ENCODE measurements at regions not wholly inside any gene's neighbourhood (a gene's known extent, or its start where the extent isn't known, plus 50 kb on each side); places are given as distances from the start of the nearest gene placed in this dataset.
"Not testable (repeated sequence)": the region's sequence is repeated elsewhere in the genome, so short reads cannot be mapped to it uniquely, and the experiment has no call there.

GRCh38 chr16:87207509-87207908, 109.7 kb downstream of the C16orf95 start:
- no peaks in the 10 kb centered on the region for H3K9me3 Mint-ChIP-seq
- ChIA-PET CTCF (no interaction called here), POLR2A (interaction anchor here (0.6 kb wide), 1 partner anchor 9 kb away, joined by 3 read pairs; no protein-coding TSS in a partner anchor)
- ATAC-seq (ENCODE audit: low read depth) (no peak), DNase-seq (no peak)
- no peaks in the 10 kb centered on the region for H3K36me3 Mint-ChIP-seq (ENCODE audit: low read depth)
- H3K4me3 Mint-ChIP-seq, result no peak overlapping the region
- TF ChIP-seq, protein P1, sequence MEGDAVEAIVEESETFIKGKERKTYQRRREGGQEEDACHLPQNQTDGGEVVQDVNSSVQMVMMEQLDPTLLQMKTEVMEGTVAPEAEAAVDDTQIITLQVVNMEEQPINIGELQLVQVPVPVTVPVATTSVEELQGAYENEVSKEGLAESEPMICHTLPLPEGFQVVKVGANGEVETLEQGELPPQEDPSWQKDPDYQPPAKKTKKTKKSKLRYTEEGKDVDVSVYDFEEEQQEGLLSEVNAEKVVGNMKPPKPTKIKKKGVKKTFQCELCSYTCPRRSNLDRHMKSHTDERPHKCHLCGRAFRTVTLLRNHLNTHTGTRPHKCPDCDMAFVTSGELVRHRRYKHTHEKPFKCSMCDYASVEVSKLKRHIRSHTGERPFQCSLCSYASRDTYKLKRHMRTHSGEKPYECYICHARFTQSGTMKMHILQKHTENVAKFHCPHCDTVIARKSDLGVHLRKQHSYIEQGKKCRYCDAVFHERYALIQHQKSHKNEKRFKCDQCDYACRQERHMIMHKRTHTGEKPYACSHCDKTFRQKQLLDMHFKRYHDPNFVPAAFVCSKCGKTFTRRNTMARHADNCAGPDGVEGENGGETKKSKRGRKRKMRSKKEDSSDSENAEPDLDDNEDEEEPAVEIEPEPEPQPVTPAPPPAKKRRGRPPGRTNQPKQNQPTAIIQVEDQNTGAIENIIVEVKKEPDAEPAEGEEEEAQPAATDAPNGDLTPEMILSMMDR (IDR thresholded peaks at IDR 0.05), result no peak
- H3K27me3 Mint-ChIP-seq, result no peaks in the 10 kb centered on the region
- no peaks in the 10 kb centered on the region for H3K4me1 Mint-ChIP-seq
- intact Hi-C loops (cut with micrococcal nuclease), result no loop called here
- no peak overlapping the region for H3K27ac Mint-ChIP-seq

DNA sequence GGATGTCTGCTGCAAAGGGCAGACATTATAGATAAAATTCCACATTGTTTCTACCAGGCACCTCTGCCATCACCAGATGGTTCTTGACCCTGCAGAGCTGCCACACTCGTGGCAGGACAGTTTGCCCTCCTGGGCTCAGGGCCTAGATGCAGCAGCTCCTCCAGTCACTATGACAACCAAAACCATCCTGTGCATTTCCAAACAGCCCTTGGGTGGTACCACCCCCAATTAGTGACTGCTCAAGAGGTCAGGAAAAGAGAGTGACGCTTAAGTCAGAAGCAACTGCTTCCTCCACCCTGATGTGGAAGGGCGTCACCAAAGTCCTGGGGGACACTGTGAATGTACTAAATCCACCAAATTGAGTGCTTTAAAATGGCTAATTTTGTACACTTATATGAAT, 109.2 kb downstream of the C16orf95 start:
- TF ChIP-seq, protein P1 (IDR thresholded peaks at IDR 0.05), result no peak
- no peaks in the 10 kb centered on the region for H3K9me3 Mint-ChIP-seq
- ATAC-seq (ENCODE audit: low read depth) (no peak), DNase-seq (no peak)
- no peaks in the 10 kb centered on the region for H3K36me3 Mint-ChIP-seq (ENCODE audit: low read depth)
- ChIA-PET CTCF (no interaction called here), POLR2A (interaction anchor here (0.6 kb wide), 1 partner anchor 9 kb away, joined by 3 read pairs; no protein-coding TSS in a partner anchor)
- H3K4me1 Mint-ChIP-seq, result no peaks in the 10 kb centered on the region
- H3K27ac Mint-ChIP-seq, result no peak overlapping the region
- H3K27me3 Mint-ChIP-seq, result no peaks in the 10 kb centered on the region
- intact Hi-C loops (cut with micrococcal nuclease), result no loop called here
- no peak overlapping the region for H3K4me3 Mint-ChIP-seq

DNA sequence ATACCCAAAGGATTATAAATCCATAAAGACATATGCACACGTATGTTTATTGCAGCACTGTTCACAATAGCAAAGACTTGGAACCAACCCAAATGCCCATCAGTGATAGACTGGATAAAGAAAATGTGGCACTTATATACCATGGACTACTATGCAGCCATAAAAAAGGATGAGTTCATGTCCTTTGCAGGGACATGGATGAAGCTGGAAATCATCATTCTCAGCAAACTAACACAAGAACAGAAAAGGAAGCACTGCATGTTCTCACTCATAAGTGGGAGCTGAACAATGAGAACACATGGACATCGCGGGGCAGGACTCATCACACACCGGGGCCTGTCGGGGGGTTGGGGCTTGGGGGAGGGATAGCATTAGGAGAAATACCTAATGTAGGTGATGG, 108.2 kb downstream of the C16orf95 start:
- H3K27ac Mint-ChIP-seq; H3K4me1 Mint-ChIP-seq; ATAC-seq (ENCODE audit: low read depth); H3K9me3 Mint-ChIP-seq; CTCF ChIA-PET; H3K4me3 Mint-ChIP-seq; H3K36me3 Mint-ChIP-seq (ENCODE audit: low read depth); intact Hi-C loops (cut with micrococcal nuclease); DNase-seq; H3K27me3 Mint-ChIP-seq: not testable (repeated sequence)
- POLR2A ChIA-PET, result interaction anchor here (0.5 kb wide), 1 partner anchor 350 kb away, joined by 3 read pairs; no protein-coding TSS in a partner anchor

GRCh38 chr16:87209808-87210512, 107.2 kb downstream of the C16orf95 start:
- Mint-ChIP-seq H3K27me3 (no peaks in the 10 kb centered on the region), H3K27ac (no peak overlapping the region), H3K9me3 (no peaks in the 10 kb centered on the region), H3K36me3 (ENCODE audit: low read depth) (no peaks in the 10 kb centered on the region), H3K4me3 (no peak overlapping the region), H3K4me1 (no peaks in the 10 kb centered on the region)
- DNase-seq, result no peak
- intact Hi-C loops (cut with micrococcal nuclease), result no loop called here
- ChIA-PET CTCF (no interaction called here), POLR2A (no interaction called here)
- TF ChIP-seq, protein P1 (IDR thresholded peaks at IDR 0.05), result no peak
- no peak for ATAC-seq (ENCODE audit: low read depth)

DNA sequence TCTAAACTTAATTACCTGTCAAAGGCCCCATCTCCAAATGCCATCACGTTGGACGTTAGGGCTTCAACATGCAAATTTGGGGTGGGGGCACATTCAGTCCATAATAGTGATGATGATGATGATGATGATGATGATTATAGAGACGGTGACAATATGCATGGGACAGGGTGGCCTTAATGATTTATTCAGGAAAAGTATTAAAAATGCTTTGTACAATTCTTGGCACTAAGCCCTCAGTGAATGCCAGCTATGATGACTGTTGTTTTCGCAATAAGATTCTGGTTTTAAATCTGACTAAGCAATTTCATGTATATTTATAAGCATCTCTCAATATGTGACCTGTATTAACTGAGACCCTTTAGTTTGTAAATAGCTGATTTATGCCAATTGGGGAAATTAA, 106.3 kb downstream of the C16orf95 start:
- Mint-ChIP-seq H3K9me3 (no peaks in the 10 kb centered on the region), H3K4me1 (no peaks in the 10 kb centered on the region), H3K4me3 (no peak overlapping the region), H3K27me3 (no peaks in the 10 kb centered on the region), H3K36me3 (ENCODE audit: low read depth) (no peaks in the 10 kb centered on the region), H3K27ac (no peak overlapping the region)
- TF ChIP-seq, protein P1 (IDR thresholded peaks at IDR 0.05), result no peak
- DNase-seq (no peak), ATAC-seq (ENCODE audit: low read depth) (no peak)
- intact Hi-C loops (cut with micrococcal nuclease), result no loop called here
- CTCF ChIA-PET, result no interaction called here
- POLR2A ChIA-PET, result no interaction called here

DNA sequence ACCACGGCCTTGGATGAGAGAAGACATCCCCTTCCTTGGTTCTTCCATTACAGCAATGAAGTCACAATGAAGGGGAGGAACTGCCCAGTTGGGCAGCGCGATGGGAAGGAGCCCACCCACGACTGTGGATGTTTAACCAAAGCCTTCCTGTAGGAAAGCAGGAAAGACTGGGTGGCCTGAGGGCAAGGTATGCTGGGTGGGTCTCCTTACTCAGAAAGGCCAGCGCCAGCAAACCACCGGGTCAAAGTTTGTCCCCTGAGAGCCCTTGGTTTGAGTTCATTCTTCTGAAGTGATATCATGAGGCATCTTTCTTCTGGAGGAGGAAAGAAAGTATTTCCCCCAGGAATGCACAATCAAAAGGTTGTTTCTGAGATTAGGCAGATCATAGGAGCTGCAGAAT, 105.2 kb downstream of the C16orf95 start:
- H3K9me3 Mint-ChIP-seq, result no peaks in the 10 kb centered on the region
- CTCF ChIA-PET, result no interaction called here
- H3K27me3 Mint-ChIP-seq, result no peaks in the 10 kb centered on the region
- H3K4me3 Mint-ChIP-seq, result no peak overlapping the region
- H3K4me1 Mint-ChIP-seq, result no peaks in the 10 kb centered on the region
- no peaks in the 10 kb centered on the region for H3K36me3 Mint-ChIP-seq (ENCODE audit: low read depth)
- POLR2A ChIA-PET, result no interaction called here
- intact Hi-C loops (cut with micrococcal nuclease), result no loop called here
- no peak for DNase-seq
- no peak for ATAC-seq (ENCODE audit: low read depth)
- TF ChIP-seq, protein P1 (IDR thresholded peaks at IDR 0.05), result no peak
- no peak overlapping the region for H3K27ac Mint-ChIP-seq

Data from activated B cell treated with CpG ODN at 0.5 μM for 24 hours (primary cell).